NCI-H1417 treated with DMSO at 0.1 percent for 48 hours (cell line): ENCODE measurements at regions not wholly inside any gene's neighbourhood (a gene's known extent, or its start where the extent isn't known, plus 50 kb on each side); places are given as distances from the start of the nearest gene placed in this dataset.
"Not testable (repeated sequence)": the region's sequence is repeated elsewhere in the genome, so short reads cannot be mapped to it uniquely, and the experiment has no call there.

Experiments
- DNase-seq: peaks from one replicate; lab custom pipeline; 2025; lab: John Stamatoyannopoulos, UW

DNA sequence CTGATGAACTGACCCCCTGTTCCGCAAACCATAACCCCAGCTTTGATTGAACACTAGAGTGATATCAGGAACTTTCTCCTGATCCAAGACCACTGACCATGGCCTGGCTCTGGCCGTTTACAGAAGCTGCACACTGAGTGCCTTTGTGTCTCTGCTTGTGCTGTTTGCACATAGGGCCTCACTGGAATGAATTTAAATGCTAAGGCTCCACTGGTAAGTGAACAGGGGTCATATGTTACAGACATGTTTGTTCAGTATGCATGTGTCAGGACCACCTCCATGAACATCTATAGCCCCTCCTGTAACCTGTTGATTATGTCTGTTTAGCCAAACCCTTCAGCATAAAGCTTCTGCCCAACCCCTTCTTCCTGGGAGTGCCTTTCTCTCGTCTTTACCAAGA, 1239.8 kb downstream of the TMEM121 start:
- DNase-seq, result no peak

DNA sequence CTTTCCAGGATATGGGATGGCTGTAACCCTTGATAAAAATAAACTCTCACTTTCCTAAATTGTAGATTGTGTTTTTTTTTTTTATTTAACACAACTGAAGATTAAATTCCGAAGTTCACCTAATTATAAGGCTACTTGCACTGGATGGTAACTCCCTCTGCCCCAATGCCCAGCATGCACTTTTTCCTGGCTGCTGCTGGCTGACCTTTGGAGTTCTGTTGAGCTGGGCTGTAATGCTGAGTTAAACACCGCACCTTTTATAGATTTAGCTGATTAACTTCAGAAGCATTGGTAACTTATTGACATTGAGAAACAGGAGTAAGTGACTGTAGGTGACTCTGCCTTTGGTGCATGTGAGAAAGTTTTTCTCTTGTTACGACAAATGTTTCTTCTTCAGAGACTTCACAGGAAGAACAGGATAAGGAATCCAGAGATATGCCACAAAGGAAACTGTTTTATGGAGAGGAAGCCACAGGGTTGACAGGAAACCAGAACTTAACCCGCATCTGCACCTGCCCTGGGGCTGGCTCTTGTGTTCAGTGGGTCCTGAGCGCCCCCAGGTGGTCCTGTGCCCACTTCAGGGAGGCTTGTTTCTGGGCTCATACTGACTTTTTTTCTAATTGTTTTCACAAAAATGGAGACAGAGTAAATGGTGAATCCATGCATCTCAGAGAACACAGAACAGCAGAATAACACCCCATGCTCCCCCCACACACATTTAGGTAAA, 1240.3 kb downstream of the TMEM121 start:
- not testable (repeated sequence) for DNase-seq

DNA sequence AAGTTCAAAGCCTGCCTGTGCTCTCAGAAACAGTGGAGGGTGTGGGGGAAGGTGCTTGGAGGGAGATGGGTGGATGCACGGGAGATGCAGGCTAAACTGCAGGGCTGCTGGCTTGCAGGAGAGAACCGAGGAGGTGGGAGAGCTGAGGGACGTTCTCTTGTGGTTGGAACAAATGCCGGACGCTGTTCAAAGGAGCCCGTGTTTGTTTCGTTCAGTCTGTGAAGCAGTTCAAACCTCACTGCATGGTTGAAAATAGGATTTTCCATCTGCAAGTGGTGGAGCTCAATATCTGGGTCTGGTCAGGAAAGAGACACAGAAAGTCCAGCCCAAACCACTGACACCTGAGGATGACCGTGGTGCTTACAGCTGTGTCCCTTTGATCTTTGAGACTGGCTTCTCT, 1241.8 kb downstream of the TMEM121 start:
- DNase-seq, result not testable (repeated sequence)

DNA sequence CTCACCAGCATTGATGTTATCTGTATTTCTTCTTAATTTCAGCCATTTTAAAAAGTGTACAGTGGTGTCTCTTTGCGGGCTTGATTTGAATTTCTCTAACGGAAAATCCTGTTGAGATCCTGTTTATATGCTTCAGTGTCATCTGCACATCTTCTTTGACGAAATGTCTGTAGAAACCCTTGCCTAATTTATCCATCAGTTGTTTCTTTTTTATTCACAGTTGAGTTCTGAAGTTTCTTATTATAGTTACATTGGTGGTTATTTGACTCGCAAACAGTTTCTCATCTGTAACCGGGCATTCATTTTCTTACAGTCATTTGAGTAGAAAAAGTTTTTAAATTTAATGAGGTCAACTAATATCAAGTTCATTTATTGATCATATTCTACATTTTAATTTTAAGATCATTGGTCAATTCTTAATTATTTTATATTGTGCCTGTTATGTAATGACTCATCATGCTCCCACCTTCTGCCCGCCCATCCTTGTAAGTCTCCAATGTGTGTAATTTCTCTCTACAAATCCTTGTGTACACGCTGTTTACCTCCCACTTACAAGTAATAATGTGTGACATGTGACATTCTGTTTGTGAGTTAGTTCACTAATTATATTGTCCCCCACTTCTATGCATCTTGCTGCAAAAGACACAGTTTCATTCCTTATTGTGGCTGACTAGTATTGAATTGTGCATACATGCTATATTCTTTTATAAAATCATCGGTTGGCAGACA, 1242.8 kb downstream of the TMEM121 start:
- DNase-seq, result not testable (repeated sequence)

DNA sequence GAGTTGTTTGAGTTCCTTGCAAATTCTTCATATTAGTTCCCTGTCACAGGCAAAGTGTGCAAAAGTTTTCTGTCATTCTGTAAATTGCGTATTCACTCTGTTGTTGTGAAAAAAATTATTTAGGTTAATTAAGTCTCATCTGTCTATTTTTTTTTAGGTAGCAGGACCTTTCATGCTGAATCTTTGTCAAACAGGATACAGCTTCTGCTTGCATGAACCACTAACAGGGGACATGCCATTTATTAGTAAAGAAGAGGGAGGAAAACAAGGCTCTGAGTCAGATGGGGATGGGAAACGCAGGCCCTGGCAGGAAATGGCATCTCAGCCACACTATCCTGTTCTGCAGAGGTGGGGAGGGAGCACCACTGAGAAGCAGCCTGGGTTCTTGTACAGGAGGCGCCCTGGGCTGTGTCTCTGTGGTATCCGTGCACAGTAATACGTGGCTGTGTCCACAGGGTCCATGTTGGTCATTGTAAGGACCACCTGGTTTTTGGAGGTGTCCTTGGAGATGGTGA, 1243.8 kb downstream of the TMEM121 start:
- not testable (repeated sequence) for DNase-seq

DNA sequence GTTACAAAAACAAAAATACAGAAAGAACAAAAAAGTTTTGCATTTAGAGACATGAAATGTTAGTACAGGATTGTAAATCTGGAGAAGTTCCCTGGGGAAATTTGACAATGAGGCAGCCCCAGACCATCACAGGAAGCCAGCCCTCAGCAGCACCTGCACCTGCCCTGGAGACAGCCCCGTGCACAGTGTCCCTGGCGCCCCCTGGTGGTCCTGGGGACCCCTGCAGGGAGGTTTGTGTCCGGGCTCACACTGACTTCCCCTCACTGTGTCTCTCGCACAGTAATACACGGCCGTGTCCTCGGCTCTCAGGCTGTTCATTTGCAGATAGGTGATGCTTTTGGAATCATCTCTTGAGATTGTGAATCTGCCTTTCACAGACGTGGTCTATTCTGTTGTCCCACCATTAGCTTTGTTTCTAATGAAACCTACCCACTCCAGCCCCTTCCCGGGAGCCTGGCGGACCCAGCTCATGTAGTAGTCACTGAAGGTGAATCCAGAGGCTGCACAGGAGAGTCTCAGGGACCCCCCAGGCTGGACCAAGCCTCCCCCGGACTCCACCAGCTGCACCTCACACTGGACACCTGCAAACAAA, 1248.6 kb downstream of the TMEM121 start:
- DNase-seq, result not testable (repeated sequence)

DNA sequence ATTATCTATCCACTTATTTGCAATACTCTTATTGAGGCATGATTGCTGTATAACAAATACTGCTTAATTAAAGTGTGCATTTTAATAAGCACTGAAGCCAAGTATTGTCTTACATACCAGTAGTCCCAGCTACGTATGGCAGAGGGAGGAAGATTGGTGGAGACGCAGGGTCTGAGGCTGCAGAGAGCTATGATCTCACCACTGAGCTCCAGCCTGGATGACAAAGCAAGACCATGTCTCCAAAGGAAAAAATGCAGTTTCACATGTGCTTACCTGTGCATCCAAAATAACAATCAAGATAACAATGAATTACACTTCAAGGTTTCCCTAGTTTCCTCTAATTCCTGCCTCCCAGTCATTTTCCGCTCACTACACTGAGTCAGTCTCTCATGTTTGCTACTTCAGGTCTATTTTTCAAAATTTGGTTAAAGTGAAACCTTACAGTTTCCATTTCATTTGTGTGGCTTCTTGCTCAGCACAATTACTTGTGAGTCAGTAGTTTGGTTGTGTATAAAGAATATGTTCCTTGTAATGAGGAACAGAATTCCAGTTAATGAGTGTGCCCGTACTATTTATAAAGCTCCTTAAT, 1250.1 kb downstream of the TMEM121 start:
- no peak for DNase-seq

DNA sequence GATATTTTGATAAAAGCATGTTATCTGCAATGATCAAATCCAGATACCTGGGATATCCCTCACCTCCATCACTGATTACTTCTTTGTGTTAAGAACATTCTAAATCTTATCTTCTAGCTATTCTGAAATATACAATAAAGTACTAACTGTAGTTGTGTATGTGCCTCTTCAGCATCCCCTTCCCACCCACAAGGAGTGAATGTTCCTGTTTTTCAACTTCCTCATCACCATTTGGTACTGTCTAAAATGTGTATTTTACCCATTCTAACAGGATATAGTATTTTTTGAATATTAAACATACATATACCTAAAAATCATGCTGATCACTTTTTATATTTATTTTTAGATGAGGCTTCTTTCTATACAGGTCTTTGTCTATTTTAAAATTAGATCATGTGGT, 1252.6 kb downstream of the TMEM121 start:
- DNase-seq, result no peak

DNA sequence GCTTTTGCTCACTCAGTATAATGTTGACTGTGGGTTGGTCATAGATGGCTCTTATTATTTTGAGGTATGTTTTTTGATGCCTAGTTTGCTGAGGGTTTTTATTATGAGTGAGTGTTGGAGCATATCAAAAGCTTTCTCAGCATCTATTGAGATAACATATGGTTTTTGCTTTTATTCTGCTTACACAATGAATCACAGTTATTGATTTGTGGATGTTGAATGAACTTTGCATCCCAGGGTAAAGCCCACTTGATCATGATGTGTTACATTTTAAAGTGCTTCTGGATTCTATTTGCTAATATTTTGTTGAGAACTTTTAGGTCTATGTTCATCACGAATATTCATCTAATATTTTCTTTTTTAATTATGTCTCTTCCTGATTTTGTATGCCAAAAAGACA, 1260.3 kb downstream of the TMEM121 start:
- DNase-seq, result no peak

DNA sequence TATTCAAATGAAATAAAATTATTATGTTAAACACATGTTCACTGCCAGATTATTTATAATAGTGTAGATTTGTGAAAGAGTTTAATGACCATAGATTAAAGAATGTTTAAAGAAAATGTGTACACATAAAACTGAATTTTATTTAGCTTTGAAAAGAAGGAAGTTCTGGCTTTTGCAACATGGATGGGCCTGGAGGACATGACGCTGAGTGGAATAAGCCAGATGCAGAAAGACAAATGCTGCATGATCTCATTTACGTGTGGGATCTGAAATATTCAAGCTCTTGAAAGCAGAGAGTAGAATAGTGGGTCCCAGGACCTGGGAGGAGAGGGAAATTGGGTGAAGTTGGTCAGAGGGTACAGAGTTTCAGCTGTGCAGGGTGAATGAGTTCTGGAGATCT, 1261.2 kb downstream of the TMEM121 start:
- DNase-seq, result no peak

DNA sequence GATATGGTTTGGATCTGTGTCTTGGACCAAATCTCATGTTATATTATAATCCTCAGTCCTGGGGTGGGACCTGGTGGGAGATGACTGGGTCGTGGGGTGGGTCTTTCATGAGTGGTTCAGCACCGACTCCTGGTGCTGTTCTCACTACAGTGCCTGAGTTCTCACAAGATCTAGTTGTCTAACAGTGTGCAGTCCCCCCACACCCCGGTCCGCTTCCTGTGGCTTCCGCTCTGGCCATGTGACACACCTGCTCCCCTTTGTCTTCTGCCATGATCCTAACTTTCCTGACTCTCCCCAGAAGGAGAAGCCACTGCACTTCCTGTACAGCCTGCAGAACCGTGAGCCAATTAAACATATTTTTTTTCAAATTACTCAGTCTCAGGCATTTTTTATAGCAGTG, 1262.2 kb downstream of the TMEM121 start:
- no peak for DNase-seq

DNA sequence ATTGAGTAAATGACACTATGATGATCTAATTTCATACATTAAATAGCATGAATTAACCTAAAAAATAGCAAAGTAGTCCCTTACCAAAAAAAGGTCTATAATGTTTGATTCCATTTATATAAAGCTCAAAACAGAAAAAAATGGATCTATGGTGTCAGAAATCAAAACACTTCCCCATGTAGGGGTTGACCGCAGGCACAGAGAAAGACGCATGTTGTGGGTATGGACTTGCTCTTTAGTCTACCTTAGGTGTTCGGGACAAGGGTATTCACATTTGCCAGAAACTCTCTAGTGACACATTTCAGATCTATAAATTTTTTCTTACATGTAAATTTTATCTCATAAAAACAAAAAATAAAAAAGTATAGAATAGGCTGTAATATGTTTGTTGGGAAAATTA, 1262.9 kb downstream of the TMEM121 start:
- DNase-seq, result no peak

DNA sequence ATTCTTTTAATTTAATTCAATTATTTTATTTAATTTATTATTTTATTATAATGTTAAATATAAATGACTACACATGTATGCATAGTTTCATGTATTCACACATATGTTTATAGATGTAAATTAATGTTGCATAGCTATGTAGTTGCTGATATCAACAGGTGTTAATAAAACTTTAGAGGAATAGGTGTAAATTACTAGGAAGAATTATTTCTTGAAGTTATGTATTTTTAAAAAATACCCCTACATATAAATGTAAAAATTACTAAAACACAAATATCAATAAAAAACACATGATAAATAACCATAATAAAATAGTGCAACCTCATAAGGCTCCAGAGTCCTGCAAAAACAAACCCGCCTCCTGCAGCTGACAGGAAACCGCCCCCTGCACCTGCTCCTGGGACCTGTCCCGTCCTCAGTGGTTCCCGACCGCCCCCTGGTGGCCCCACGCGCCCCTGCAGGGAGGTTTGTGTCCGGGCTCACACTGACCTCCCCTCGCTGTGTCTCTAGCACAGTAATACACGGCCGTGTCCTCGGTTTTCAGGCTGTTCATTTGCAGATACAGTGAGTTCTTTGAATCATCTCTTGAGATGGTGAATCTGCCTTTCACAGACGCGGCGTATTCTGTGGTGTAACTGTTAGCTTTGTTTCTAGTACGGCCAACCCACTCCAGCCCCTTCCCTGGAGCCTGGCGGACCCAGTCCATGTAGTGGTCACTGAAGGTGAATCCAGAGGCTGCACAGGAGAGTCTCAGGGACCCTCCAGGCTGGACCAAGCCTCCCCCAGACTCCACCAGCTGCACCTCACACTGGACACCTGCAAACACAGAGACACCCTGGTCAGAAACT, 1264.0 kb downstream of the TMEM121 start:
- DNase-seq, result no peak

DNA sequence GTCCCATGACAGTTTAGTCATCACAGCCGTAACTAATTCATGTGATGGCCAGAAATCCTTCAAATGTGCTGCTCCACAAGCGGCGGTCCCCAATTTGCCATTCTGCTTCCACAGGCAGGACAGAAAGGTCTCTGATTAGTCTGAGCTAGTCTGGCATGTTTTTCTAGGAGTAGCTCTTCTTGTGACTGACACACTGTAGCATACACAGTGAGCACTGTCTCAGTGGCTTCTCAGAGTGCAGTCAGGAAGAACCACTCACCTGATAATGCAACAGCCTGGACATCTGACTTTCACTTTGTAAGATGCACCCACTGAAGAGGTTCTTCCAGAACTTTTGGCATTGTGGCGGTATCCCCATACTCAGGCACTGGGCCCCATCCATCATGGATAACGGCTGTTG, 1266.2 kb downstream of the TMEM121 start:
- no peak for DNase-seq

DNA sequence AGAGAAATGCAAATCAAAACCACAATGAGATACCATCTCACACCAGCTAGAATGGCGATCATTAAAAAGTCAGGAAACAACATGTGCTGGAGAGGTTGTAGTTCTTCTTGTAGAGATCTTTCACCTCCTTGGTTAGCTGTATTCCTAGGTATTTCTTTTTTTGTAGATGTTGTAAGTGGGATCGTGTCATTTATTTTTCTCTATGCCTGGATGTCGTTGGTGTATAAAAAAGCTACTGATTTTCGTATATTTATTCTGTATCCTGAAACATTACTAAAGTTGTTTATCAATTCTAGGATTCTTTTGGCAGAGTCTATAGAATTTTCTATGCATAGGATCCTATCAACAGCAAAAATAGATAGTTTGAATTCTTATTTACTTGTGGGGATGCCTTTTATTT, 1271.8 kb downstream of the TMEM121 start:
- not testable (repeated sequence) for DNase-seq

DNA sequence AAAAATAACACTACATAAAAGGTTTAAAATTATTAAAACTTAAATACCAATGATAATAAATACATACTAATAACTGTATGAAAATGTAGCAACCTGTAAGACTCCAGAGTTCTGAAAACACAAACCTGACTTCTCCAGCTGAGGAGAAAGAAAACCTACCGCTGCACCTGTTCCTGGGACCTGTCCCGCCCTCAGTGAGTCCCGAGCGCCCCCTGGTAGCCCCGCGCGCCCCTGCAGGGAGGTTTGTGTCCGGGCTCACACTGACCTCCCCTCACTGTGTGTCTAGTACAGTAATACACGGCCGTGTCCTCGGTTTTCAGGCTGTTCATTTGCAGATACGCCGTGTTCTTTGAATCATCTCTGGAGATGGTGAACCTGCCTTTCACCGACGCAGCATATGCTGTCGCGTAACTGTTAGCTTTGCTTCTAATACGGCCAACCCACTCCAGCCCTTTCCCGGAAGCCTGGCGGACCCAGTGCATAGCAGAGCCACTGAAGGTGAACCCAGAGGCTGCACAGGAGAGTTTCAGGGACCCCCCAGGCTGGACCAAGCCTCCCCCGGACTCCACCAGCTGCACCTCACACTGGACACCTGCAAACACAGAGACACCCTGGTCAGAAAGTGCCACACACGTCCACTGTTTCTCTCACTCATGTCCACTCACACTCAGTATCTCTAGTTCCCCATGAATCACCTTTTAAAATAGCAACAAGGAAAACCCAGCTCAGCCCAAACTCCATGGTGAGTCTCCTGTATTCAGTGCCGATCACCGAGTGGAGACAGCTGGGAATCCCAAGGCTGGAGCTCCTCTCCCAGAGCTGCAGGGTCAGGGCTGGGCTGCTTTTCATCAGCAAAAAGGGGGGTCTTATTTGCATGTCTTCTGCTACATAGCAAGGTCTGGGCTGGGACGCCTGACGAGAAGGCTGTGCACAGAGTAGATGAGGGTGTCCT, 1276.3 kb downstream of the TMEM121 start:
- no peak for DNase-seq

DNA sequence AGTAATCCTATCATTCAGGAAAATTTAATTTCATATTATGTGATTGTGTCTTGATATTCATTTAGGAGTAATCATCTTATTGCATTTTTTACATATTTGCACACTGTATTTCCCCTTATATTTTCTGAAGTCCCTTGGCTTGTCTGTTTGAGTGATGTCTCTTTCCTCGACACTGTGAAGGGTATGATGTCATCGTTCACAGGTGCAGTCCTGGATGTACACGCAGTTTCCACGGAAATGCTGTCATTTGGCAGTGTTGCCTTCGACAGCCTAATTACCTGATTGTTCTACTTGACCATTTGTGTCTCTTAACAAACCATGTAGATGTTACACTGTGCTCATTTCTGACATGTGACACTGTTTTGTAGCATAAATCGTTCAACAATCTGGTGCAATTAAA, 1277.0 kb downstream of the TMEM121 start:
- DNase-seq, result no peak

DNA sequence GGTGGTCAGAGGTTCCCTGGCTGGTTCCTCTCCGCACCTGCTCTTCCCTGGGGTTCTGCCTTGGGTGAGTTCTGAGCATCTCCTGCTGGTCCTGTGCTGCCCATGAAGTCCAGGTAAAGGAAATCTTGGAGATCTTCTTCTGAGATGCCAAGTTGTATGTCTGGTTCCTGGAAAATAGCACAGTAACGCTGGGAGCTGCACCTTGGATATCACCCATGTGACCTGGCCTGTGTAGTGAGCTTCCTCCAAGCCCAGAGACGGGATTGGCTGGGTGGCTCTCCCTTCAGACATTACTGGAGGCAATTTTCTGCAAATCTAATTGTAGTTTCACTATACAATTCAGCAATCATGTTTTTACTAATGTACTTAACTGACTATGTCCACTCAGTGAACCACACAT, 1281.1 kb downstream of the TMEM121 start:
- DNase-seq, result no peak

DNA sequence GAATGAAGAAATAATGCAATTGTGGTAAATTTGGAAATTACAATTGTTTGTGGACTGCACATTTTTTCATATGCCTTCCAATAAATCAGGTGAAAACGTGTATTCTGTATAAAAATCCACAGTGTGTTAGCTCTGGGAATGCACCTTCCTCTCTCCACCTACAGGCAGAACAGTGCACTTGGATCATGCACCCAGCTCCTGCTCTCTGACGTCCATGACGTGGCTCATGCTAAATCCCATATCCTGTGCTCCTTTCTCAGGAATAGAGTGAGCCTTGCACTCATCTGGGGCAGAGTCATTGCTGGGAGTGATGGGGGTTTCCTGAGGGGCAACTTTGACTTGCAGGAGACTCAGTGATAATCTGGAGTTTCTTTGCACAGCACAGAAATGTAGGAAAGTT, 1282.1 kb downstream of the TMEM121 start:
- DNase-seq, result no peak

DNA sequence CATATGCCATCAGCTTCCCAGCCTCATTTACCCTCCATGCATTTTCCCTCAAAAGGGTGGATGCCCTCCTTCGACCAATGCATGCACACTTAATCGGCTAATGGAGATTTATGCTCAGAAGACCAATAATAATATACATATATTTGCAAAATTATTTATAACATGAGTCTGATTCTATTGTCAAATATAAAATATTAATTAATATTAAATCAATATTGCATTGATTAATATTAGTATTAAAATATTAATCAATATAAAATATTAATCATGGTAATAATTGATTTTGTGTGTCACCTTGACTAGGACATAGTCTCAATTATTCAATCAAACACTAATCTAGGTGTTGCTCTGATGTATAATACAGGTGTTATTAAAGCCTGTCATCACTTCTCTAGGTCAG, 1282.5 kb downstream of the TMEM121 start:
- no peak for DNase-seq

DNA sequence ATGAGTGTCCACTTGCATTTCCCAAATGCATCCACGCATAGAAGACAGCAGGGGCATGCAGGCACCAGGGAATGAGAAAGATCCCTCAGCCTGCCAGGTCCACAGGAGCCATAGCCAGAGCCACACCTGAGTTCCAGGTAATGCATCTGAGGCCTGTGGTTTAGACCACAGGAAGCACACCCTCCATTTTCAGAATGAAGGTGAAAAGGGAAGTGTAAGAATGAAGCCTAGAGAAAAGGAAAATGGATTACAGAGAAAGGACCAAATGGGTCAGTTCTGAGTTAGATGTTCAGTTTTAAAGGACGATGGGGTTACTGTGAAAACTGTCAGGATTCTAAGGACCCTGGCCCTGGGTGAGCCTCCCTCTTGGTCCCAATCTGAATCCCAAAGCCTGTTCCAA, 1283.2 kb downstream of the TMEM121 start:
- DNase-seq, result no peak
